Tongue (tissue), 1 donor: ENCODE measurements at regions not wholly inside any gene's neighbourhood (a gene's known extent, or its start where the extent isn't known, plus 50 kb on each side); places are given as distances from the start of the nearest gene placed in this dataset.
A peak's percentile ranks its signal among the peaks of the same experiment; 100 is the strongest.
"Not testable (repeated sequence)": the region's sequence is repeated elsewhere in the genome, so short reads cannot be mapped to it uniquely, and the experiment has no call there.

ENCODE experiments used
- DNase-seq: peaks from one replicate; pipeline ENCODE4 v3.0.0-alpha.2; 2015

DNA sequence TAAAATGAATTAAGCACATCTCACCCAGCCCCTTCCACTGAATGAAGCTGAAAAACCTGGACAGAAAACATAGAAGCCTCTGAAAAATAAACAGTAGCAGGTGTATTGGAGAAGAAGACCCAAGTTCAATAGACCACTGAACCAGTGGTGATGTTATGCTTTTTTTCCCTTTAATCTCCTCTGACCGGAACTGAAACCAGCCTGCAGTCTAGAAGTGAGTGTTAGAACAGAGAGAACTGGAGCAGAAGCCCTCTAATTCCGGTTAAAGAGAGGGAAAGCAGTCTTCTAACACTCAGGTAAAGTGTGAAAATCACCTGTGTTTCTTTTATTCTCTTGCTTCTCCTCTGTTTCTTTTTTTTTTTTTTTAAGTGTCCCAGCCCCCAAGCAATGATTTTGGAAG is 83.5 kb upstream of the CCL21 start:
- DNase-seq: no peak

DNA sequence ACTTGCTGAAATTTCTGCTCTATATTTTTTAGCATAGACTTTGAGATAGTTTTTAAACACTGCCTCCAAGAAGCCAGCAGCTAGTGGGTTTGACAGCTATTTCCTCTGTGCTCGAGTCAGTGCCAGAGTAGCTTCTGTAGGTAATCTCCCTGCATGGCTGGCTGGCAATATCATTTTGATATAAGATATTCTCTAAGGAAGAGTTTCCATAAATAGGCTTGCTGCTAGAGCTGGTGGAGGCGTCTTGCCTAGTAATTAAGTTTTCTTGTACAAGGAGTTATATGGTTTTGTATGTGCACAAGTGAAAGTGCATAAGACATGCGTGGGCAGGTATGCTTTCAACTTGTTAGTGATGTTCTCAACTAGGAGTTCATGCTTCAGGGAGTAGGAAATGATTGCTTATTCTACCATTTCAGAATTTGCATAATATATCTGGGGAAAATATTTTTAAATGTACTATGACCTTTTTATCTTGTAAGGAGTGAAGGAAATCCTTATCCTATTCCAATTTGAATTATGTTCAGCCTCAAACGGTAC is 74.1 kb upstream of the CCL21 start:
- DNase-seq: no peak

DNA sequence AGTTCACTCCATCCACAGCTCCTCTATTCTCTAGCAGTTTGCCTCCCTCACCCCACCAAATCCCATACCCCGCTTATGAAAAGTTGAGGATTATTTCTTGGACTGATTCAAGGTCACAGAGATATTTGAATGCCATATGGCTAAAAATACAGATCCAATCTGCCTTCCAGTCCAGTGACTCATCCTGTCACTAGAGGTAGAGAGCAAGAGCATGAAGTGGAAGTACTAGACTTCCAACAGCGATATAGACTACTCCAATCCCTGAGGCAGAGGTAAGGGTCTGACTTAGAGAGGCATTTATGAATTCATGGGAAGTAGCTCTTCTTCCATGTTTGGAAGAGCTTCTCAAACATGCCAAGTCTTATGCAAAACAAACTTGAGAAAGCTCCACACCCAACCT is 72.4 kb upstream of the CCL21 start:
- DNase-seq: no peak

DNA sequence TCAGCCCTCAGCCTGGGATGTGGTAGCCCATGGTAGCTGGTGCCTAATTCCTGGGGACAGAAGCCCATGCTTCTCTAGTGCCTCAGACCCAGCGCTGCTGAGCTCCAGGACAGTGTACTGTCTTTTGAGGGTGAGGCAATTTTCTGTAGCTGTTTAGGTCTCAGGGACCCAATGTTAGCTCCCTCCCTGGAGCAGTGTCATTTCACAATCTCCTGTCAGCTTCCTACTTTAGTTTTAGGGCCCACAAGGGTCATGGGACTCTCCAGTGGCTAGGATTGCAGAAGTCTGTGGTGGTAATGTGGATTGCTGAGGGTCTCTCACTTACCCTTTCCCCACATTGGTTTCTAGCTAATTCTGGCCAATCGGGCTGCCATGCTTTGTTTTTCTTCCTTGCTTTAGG is 67.7 kb upstream of the CCL21 start:
- DNase-seq: no peak

GRCh38 chr9:34773955-34774354 is 64.0 kb upstream of the CCL21 start:
- no peak for DNase-seq

DNA sequence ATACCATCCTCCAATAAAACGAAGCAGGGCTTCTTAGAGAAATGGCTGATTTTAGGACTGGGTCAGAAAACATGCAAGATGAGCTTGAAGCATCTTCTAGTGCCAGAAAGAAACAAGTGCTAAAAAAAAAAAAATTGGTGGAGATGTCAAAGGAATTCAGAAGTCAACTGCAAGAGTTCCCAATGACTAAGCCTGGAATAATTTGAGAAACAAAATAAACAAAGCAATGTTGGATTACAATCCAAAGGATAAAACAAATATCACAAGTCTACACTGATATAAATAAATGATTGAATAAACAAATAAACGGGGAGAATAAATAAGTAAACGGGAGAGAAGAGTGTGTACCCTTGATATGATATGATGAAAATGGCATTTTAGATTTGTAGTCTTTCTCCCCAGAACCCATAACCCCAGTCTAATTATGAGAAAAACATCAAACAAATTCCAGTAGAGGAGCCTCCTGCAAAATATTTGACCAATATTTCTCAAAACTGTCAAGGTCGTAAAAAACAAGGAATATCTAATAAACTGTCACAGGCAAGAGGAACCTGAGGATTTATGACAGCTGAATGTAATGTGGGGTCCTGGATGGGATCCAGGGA is 63.5 kb upstream of the CCL21 start:
- DNase-seq: no peak

DNA sequence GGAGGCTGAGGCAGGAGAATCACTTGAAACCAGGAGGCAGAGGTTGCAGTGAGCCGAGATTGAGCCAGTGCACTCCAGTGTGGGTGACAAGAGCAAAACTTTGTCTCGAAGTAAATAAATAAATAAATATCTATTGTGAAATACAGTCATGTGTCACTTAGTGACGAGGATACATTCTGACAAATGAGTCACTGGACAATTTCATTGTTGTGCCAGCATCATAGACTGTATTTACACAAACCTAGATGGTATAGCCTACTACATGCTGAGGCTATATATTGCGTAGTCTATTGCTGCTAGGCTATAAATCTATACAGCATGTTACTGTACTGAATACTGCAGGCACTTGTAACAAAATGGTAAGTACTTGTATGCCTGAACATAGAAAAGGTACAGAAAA is 61.1 kb upstream of the CCL21 start:
- DNase-seq: no peak

- not testable (repeated sequence) for DNase-seq
These were observed 57.2 kb upstream of the CCL21 start for GRCh38 chr9:34767087-34767486.

GRCh38 chr9:34760196-34761040 is 50.5 kb upstream of the CCL21 start:
- peak; percentile 53 for DNase-seq
